ENCODE measurements at regions not wholly inside any gene's neighbourhood (a gene's known extent, or its start where the extent isn't known, plus 50 kb on each side); places are given as distances from the start of the nearest gene placed in this dataset.
"Not testable (repeated sequence)": the region's sequence is repeated elsewhere in the genome, so short reads cannot be mapped to it uniquely, and the experiment has no call there.

DNA sequence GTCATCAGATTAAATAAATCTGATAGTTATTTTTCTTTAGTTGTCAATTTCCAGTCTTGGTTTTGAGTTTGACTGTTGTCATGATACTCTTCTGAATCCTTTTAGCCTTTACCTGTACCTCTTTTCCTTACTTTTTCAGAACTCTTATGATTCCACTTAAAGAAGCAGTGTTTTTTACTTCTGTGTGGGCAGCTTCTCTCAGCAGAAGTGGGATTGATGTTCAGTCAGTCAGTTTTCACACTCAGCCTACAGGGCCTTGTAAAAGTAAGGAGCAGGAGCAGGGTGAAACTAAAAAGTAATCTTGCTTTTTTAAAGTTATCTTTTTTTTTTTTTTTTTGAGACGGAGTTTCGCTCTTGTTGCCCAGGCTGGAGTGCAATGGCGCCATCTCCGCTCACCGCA, 75.1 kb downstream of the HAUS1 start:
- no peak for DNase-seq

GRCh38 chr18:46182633-46183358, 78.6 kb downstream of the HAUS1 start:
- no peak for DNase-seq

DNA sequence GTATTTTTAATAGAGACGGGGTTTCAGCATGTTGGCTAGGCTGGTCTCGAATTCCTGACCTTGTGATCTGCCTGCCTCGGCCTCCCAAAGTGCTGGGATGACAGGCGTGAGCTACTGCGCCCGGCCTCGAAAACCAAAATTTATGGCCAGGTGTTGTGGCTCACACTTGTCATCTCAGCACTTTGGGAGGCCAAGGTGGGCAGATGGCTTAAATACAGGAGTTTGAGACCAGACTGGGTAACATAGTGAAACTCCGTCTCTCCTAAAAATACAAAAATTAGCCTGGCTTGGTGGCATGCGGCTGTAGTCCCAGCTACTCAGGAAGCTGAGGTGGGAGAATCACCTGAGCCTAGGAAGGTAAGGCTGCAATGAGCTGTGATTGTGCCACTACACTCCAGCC, 80.1 kb downstream of the HAUS1 start:
- not testable (repeated sequence) for DNase-seq

- DNase-seq = no peak
Observed at GRCh38 chr18:46184727-46185126, 80.5 kb downstream of the HAUS1 start.

DNA sequence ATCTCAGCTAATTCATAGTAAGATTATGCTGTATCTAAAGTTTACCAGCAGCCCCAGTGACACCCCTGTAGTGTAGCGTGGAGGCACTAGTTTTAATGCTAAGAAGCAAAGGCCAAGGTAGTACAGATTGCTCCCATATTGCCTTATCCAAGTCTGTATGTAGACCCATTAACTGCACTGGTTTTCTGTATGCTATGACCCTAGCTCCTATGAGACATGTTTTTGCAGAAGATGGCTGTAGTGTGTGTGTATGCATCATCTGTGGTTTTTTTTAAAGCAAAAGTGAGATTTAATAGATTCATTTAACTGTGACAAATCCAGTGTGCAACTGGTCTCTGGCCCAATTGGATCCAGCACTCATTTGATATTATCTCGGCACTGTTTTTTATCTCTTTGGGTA, 86.5 kb downstream of the HAUS1 start:
- no peak for DNase-seq

DNA sequence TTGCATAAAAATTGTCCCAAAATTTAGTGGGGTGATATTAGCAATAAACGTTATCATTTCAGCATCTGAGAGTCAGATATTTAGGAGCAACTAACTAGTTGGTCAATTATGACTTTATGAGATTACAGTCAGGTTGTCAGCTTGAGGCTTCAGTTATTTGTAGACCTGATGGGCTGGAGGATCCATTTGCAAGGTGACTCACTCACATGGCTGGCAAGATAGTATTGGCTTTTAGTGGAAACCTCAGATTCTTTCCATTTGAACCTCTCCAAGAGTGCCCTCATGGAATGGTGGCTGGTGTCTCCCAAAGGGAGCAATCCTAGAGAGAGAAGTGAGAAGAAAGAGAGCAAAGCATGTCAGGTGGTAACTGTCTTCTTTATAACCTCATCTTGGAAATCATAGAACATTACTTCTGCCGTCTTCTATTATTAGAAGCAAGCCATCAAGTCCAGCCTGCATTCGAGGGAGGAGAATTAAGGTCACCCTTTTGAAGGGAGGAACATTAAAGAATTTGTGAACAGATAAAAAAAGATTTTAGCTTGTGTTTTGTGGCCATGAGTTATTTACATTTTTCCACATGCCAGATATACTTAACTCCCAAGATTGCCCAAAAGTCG, 92.5 kb downstream of the HAUS1 start:
- no peak for DNase-seq

DNA sequence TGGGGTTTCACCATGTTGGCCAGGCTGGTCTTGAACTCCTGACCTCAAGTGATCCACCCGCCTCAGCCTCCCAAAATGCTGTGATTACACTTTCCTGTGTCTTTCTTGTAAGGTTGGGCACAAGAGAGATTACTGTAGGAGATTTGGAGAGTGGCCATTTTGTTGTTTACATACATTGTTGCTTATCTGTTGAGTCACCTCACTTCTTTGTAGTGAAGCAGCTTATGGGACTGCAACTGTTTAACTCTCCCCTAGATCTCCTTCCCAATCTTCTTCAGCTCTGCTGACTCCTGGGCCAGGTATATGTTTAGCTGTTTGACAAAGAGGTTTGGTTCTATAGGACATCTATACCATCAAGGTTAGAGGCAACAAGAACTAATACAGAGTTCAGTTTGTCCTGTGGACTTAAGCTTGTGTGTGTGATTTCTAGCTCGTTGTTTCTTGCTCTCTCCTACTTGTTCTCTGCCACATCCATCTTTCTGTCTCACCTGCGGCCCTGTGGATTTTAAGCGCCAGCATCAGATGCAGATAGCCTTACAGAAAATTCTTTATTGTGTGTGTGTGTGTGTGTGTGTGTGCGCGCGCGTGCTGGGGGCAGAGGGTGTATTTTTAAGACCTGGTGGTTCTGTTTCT, 95.4 kb downstream of the HAUS1 start:
- no peak for DNase-seq

- DNase-seq = not testable (repeated sequence)
Observed at GRCh38 chr18:46200178-46201055, 96.2 kb downstream of the HAUS1 start.

GRCh38 chr18:46204143-46204542, 100.0 kb downstream of the HAUS1 start:
- DNase-seq = no peak

DNA sequence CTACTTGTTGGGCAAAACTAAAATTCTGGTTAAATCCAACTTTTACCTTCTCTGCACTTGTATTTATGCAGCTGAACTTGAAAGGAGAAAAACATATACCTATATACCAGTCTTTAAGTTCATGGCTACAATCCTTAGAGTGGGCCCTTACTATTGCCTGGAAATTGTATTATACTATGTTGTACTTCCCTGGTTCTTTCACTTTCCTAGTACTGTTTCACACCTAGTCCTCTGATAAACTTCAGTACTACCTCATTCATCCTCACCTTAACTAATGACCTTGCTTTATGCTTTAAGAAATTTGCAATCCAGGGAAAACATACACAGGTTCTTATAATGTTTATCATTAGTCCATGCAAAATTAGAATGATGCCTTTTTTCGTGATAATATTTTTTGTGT, 103.8 kb downstream of the HAUS1 start:
- DNase-seq = no peak

GRCh38 chr18:46209161-46209560, 105.0 kb downstream of the HAUS1 start:
- DNase-seq = no peak

GRCh38 chr18:46211816-46212215, 107.6 kb downstream of the HAUS1 start:
- DNase-seq = no peak

DNA sequence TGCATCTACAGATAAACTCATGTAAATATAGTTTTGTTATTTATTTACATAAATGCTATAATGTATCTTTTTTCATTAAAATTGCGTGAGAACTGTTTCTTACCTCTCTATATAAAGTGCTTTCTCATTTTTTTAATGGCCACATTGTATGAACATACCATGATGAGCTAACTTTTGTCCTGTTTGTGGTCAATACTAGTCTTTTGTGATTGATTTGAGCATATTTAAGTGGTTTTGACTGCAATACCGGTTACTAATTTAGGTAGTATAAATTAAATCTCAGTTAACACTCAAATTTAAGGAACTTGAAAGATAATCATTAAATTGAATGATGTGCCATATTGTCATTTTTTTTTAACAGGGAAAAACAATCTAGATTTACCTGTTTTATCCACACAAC, 108.2 kb downstream of the HAUS1 start:
- DNase-seq = no peak

- DNase-seq = no peak
Observed at GRCh38 chr18:46213295-46213694, 109.1 kb downstream of the HAUS1 start.

GRCh38 chr18:46214435-46214834, 110.2 kb downstream of the HAUS1 start:
- DNase-seq = no peak

DNA sequence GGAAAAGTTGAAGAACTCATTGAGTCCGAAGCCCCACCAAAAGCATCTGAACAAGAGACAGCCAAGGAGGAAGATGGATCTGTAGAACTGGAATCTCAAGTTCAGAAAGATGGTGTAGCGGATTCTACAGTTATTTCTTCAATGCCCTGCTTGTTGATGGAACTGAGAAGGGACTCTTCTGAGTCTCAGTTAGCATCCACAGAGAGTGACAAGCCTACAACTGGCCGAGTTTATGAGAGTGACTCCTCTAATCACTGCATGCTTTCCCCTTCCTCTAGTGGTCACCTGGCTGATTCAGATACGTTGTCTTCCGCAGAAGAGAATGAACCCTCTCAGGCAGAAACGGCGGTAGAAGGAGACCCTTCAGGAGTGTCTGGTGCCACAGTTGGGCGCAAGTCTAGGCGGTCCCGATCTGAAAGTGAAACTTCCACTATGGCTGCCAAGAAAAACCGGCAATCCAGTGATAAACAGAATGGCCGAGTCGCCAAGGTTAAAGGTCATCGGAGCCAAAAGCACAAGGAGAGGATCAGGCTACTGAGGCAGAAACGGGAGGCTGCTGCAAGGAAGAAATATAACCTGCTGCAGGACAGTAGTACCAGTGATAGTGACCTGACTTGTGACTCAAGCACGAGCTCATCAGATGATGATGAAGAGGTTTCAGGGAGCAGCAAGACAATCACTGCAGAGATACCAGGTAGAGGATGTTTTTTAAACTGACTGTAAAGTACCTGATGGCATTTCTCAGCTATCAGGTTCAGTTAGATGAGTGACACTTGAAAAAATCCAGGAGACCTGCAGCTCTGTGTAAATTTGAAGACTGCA, 111.9 kb downstream of the HAUS1 start:
- DNase-seq = no peak

DNA sequence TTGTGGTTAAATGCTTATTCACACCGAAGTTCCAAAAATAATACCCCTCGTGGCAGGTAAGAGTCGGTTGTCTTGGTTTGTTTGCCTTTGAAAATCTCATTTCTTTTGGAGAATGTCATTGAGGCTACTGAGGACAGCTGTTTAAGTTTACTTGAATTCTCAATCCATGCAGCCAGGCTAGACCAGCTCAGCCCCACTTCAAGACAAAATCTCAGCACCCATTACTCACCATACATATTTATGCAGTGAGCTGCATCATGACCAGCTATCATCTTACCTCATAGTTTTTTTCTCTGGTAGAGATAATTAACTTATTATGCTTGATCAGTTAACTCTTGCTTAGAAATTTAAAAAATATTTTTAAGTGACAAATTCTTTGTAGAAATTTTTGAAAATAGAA, 115.9 kb downstream of the HAUS1 start:
- DNase-seq = no peak

DNA sequence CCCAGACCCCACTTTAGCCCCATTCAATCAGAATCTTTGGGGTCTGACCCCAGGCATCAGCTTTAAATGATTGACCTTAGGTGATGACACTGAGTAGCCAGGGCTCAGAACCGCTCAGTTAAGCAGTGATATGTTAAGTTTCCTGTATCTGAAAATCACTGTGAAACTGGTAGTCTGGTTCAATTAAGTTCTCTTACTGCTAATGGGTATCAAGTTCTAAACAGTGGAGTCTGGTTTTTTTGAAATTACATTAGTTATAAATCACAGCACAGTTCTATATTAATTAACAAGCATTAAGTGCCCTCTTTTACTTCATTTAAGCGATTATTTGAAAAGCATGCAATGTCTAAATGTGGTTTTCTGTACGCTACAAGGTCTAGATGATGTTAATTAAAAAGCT, 117.9 kb downstream of the HAUS1 start:
- no peak for DNase-seq

DNA sequence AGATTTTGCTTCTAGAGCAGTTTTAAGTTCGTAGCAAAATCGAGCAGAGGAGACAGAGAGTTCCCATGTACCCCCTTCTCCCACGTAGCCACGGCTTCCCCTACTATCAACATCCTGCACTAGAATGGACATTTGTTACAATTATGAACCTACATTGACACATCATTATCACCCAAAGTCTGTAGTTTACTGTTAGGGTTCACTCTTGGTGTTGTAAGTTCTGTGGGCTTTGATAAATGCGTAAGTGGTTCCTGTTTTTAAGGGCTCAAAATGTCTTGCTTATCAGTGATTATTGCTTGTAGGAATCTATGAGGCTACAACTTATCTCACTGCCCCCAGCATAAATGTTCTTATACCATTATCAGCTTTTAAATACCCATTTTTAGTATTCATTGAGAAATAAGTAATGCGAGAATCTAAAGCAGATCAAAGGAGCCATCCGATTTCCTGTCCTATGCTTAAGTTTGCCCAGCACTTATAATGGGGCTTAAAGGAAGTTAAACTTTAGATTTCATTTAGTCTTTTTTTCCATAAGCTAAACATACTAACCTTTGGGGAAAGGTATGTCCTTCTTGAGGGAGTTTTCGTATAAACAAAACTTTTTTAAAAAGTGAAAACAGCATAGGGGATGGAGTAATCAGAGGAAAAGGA, 118.7 kb downstream of the HAUS1 start:
- no peak for DNase-seq

GRCh38 chr18:46224181-46224775, 120.1 kb downstream of the HAUS1 start:
- DNase-seq = no peak

- DNase-seq = no peak
Observed at GRCh38 chr18:46226461-46226860, 122.3 kb downstream of the HAUS1 start.

GRCh38 chr18:46229641-46230040, 125.5 kb downstream of the HAUS1 start:
- DNase-seq = not testable (repeated sequence)
